GM21360 (cell line): ENCODE measurements at regions not wholly inside any gene's neighbourhood (a gene's known extent, or its start where the extent isn't known, plus 50 kb on each side); places are given as distances from the start of the nearest gene placed in this dataset.
"Not testable (repeated sequence)": the region's sequence is repeated elsewhere in the genome, so short reads cannot be mapped to it uniquely, and the experiment has no call there.

ENCODE experiments used
- ATAC-seq: cut with Tn5 transposase; IDR thresholded peaks from one replicate; pipeline ENCODE4 v1.9.1; 2021; ENCODE audit warnings: mild to moderate bottlenecking, moderate library complexity; ENCODE audit not compliant: unreplicated experiment

GRCh38 chr4:79850626-79851025, 222.4 kb downstream of the ANTXR2 start:
- ATAC-seq: no peak

- ATAC-seq: no peak
Observed at GRCh38 chr4:79848329-79848728, 224.7 kb downstream of the ANTXR2 start.

- ATAC-seq: no peak
Observed at GRCh38 chr4:79847411-79847810, 225.6 kb downstream of the ANTXR2 start.

GRCh38 chr4:79842162-79842561, 230.9 kb downstream of the ANTXR2 start:
- no peak for ATAC-seq

- ATAC-seq: no peak
Observed at GRCh38 chr4:79833857-79834256, 239.2 kb downstream of the ANTXR2 start.

DNA sequence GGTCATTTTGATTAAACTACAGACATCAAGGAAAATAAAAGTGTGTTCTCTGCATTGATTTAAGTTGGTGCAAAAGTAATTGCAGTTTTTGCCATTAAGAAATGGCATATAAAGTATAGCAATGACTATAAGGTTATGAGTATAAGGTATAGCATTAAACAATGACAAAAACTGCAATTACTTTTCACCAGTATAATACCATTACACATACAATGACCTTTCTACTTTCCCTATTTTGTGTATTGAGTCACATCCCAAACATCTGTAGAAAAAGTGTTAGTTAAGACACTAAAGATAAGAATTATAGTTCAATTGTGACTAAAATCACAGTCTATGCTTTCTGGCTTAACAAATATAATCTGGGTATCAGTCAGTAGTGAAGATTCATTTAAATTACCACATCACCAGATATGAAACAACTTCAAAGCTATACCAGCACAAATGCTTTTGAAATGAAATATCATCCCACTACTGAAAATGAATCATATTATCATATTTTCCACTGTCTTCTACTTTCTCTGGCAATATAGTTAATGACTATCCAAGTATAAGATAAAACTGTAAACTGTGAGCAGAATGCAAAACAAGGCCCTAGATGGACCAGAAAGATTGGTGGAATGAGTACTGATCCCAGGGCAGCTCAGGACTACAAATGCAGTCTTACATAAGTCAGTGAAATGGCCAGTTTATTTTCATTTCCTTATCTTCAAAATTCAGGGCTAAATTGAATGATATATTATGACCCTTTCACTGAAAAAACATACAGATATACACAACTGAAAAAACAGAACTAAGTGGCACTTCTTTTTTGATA, 241.1 kb downstream of the ANTXR2 start:
- ATAC-seq: no peak

GRCh38 chr4:79831119-79831528, 241.9 kb downstream of the ANTXR2 start:
- ATAC-seq: no peak

DNA sequence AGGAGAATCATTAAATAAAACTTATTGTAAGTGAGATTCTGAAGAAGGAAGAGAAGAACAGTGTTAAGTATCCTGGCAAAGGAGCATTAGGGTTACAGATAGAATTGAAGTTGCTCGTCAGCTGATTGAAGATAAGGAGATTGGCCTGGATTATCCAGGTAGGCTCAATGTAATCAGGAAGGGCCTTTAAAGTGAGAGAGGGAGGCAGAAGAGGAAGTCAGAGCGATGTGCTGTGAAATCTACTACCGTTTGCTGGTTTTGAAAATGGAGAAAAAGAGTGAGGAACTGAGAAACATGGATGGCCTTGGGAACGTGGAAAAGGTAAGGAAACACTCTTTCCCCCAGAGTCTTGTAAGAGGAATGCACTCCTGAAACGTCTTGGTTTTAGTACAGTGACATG, 245.7 kb downstream of the ANTXR2 start:
- no peak for ATAC-seq

GRCh38 chr4:79823148-79823763, 249.8 kb downstream of the ANTXR2 start:
- ATAC-seq: no peak

DNA sequence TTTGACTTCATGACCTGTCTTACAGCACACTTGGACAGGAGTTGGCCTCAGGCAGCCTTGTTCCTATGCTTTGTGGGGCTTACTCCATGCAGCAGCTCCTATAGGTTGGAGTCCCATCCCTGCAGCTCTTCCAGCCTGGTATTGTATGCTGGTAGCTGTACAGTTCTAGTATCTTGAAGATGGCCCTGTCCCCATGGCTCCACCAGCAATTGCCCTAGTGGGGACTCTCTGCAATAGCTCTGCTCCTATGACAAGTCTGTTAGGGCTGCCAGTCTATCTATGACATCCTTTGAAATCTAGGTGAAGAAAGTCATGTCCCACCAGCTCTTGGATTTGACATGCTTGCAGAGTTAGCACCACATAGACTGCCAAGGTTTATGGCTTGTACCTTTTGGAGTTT, 252.6 kb downstream of the ANTXR2 start:
- ATAC-seq: no peak

DNA sequence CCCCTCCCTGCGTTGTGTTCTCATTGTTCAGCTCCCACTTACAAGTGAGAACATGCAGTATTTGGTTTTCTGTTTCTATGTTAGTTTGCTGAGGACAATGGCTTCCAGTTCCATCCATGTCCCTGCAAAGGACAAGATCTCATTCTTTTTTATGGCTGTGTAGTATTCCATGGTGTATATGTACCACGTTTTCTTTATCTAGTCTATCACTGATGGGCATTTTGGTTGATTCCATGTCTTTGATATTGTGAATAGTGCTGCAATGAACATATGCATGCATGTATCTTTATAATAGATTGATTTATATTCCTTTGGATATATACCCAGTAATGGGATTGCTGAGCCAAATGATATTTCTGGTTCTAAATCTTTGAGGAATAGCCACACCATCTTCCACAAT, 265.1 kb downstream of the ANTXR2 start:
- not testable (repeated sequence) for ATAC-seq

DNA sequence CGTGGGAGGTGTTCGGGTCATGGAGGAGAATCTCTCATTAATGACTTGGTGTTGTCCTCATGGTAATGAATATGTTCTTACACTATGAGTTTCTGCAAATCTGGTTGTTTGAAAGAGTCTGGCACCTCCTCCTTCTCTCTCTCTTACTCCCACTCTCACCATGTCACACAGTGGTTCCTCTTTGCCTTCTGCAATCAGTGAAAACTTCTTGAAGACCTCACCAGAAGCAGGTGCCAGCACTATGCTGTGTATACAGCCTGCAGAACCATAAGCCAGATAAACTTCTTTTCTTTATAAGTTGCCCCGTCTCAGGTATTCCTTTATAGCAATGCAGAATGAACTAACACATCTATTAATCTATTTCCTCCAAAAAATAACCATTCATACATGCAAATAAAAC, 275.0 kb downstream of the ANTXR2 start:
- no peak for ATAC-seq

DNA sequence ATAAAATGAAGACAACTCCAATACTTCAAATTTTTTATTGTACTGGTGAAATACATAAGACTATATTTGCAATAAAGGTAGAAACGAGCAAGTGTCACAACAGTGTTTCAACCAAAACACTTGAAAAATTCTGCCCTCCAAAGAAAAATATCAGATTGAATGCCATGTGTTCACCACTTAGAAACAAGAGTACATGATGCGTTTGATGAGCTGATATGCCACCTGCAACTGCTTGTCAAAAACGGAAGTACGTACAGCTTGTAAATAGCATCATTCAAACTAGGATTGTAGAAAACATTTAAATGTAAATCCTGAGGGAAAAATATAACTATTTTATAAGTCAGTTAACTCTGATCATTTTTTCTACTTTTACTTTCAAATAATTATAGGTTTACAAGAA, 276.1 kb downstream of the ANTXR2 start:
- ATAC-seq: no peak

- ATAC-seq: no peak
Observed at GRCh38 chr4:79788884-79789283, 284.1 kb downstream of the ANTXR2 start.

GRCh38 chr4:79780129-79780528, 292.9 kb downstream of the ANTXR2 start:
- ATAC-seq: no peak

DNA sequence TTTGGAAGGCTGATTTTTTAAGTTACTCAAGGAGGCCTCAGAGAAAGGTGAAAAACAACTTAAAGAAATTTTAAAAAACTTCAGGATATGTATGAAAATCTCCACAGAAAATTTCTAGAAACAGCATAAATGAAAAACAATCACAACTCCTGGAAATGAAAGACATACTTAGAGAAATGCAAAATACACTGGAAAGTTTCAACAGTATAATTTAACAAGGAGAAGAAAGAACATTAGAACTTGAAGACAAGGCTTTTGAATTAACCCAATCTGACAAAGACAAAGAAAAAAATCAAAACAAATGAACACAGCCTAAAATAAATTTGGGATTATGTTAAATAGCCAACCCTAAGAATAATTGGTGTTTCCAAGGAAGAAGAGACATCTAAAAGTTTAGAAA, 300.5 kb downstream of the ANTXR2 start:
- no peak for ATAC-seq

DNA sequence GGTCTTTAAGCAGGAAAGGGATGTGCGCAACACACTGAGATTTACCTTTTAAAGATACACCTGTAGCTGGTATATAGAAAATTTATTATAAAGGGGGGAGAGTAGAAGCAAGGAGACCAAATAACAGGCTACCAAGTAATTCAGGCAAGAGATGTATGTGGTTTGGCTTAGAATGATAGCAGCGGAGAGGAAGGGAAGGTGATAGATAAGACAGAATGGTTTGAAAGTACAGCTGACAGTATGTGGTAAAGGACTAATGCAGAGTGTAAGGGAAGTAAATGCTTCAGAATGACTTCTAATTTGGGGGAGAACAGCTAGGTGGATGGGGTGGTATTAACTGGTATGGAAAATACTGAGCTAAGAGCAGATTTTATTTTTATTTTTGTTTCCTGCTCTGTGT, 308.9 kb downstream of the ANTXR2 start:
- no peak for ATAC-seq

GRCh38 chr4:79763486-79764075, 309.4 kb downstream of the ANTXR2 start:
- no peak for ATAC-seq

- ATAC-seq: no peak
Observed at GRCh38 chr4:79759793-79760192, 313.2 kb downstream of the ANTXR2 start.

GRCh38 chr4:79757600-79757999, 315.4 kb downstream of the ANTXR2 start:
- no peak for ATAC-seq

GRCh38 chr4:79756140-79756895, 316.7 kb downstream of the ANTXR2 start:
- ATAC-seq: no peak
